SK-N-SH (cell line): ENCODE measurements at regions not wholly inside any gene's neighbourhood (a gene's known extent, or its start where the extent isn't known, plus 50 kb on each side); places are given as distances from the start of the nearest gene placed in this dataset.

Source experiments
- CHD2 ChIP-seq: fragments of 150-350 bp; IDR thresholded peaks from 2 replicates; pipeline ENCODE4 v1.6.1; 2018; ENCODE audit warnings: low read length; ENCODE audit not compliant: partially characterized antibody
- ELF1 ChIP-seq: IDR thresholded peaks from 2 replicates; pipeline ENCODE4 v1.4.0; 2012
- EP300 ChIP-seq, 2 experiments: IDR thresholded peaks; 2 replicates each; pipeline versions ENCODE4 v1.4.0 to v1.6.1; 2012; ENCODE audit warnings: borderline replicate concordance in 1 of 2, low read depth in 1 of 2, low read length in 1 of 2
- EZH2phosphoT487 ChIP-seq: fragments of 200-600 bp; sonication (generic); IDR thresholded peaks from 2 replicates; pipeline ENCODE4 v1.6.1; 2017; ENCODE audit warnings: low read depth, mixed run types, mild to moderate bottlenecking, antibody characterized with exemption, moderate library complexity, borderline replicate concordance
- FOXM1 ChIP-seq: IDR thresholded peaks from 2 replicates; pipeline ENCODE4 v1.4.0; 2012; ENCODE audit warnings: low read depth, mild to moderate bottlenecking
- NFIC ChIP-seq: IDR thresholded peaks from 2 replicates; pipeline ENCODE4 v1.4.0; 2012; ENCODE audit warnings: borderline replicate concordance
- RAD21 ChIP-seq: IDR thresholded peaks from 2 replicates; pipeline ENCODE4 v1.6.1; 2012; ENCODE audit warnings: mild to moderate bottlenecking, low read length
- REST ChIP-seq: IDR thresholded peaks from 2 replicates; pipeline ENCODE4 v1.6.1; 2012; ENCODE audit warnings: mild to moderate bottlenecking, low read depth, low read length, moderate library complexity
- RXRA ChIP-seq: IDR thresholded peaks from 2 replicates; pipeline ENCODE4 v1.4.0; 2012; ENCODE audit warnings: low read depth, mild to moderate bottlenecking, borderline replicate concordance
- TF ChIP-seq, protein P1 (sequence below): fragments of 200-600 bp; sonication (generic); IDR thresholded peaks from 2 replicates; pipeline ENCODE4 v1.6.1; 2017; ENCODE audit warnings: antibody characterized with exemption, mild to moderate bottlenecking, moderate library complexity

- TF ChIP-seq CHD2, result no peak
- TF ChIP-seq, protein P1, sequence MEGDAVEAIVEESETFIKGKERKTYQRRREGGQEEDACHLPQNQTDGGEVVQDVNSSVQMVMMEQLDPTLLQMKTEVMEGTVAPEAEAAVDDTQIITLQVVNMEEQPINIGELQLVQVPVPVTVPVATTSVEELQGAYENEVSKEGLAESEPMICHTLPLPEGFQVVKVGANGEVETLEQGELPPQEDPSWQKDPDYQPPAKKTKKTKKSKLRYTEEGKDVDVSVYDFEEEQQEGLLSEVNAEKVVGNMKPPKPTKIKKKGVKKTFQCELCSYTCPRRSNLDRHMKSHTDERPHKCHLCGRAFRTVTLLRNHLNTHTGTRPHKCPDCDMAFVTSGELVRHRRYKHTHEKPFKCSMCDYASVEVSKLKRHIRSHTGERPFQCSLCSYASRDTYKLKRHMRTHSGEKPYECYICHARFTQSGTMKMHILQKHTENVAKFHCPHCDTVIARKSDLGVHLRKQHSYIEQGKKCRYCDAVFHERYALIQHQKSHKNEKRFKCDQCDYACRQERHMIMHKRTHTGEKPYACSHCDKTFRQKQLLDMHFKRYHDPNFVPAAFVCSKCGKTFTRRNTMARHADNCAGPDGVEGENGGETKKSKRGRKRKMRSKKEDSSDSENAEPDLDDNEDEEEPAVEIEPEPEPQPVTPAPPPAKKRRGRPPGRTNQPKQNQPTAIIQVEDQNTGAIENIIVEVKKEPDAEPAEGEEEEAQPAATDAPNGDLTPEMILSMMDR, result no peak
- no peak for TF ChIP-seq RAD21
- TF ChIP-seq RXRA, result no peak
- TF ChIP-seq NFIC, result no peak
- no peak for TF ChIP-seq FOXM1
- no peak for TF ChIP-seq EZH2phosphoT487
- no peak for TF ChIP-seq ELF1
- no peak for TF ChIP-seq EP300 (IDR thresholded peaks at IDR 0.05; ENCODE audit: borderline replicate concordance in 1 of 2, low read depth in 1 of 2, low read length in 1 of 2)
- no peak for TF ChIP-seq REST
Observed at GRCh38 chr9:13675638-13676000, 396.1 kb upstream of the MPDZ start.
